IPS-18a (cell line): ENCODE measurements at regions not wholly inside any gene's neighbourhood (a gene's known extent, or its start where the extent isn't known, plus 50 kb on each side); places are given as distances from the start of the nearest gene placed in this dataset.

Experiments
- H3K27ac ChIP-seq: one replicate; pipeline ENCODE4 v1.5.1; 2013; ENCODE audit warnings: low read length
- H3K27me3 ChIP-seq: one replicate; pipeline ENCODE4 v1.6.1; 2013; ENCODE audit warnings: mild to moderate bottlenecking, low read length; ENCODE audit not compliant: control insufficient read depth, insufficient read depth
- H3K36me3 ChIP-seq: one replicate; pipeline ENCODE4 v1.6.1; 2013; ENCODE audit warnings: low read depth, low read length; ENCODE audit not compliant: control insufficient read depth
- H3K4me1 ChIP-seq: one replicate; pipeline ENCODE4 v1.6.1; 2013; ENCODE audit warnings: low read depth, low read length; ENCODE audit not compliant: control insufficient read depth
- H3K4me3 ChIP-seq: one replicate; pipeline ENCODE4 v1.5.1; 2013; ENCODE audit warnings: low read length
- H3K9ac ChIP-seq: one replicate; pipeline ENCODE4 v1.6.1; 2013; ENCODE audit warnings: mild to moderate bottlenecking, low read length, moderate library complexity
- H3K9me3 ChIP-seq: one replicate; pipeline ENCODE4 v1.6.1; 2013; ENCODE audit warnings: low read depth, low read length; ENCODE audit not compliant: control insufficient read depth

DNA sequence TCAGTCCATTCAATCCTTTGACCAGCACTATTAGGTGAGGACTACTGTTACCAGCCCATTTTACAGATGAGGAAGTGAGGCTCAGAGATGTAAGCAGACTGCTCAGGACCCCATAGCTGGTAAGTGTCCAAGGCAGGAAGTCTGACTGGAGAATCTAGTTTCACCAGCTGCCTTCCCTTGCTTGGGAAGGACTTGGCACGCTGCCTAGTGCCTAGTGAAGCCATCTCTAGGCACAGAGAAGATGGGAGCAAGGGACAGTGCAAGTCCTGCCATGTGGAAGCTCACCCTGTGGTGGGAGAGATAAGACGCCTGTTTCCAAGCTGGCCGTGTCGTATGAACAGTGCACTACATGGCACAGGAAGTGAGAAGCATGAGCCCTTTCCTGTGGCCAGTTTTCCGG is 111.8 kb upstream of the TMC3 start:
- H3K4me3 ChIP-seq, result no peak overlapping the region
- H3K36me3 ChIP-seq, result no peaks in the 10 kb centered on the region
- no peaks in the 10 kb centered on the region for H3K9me3 ChIP-seq
- H3K27me3 ChIP-seq, result no peaks in the 10 kb centered on the region
- H3K27ac ChIP-seq, result no peak overlapping the region
- H3K9ac ChIP-seq, result no peak overlapping the region
- no peaks in the 10 kb centered on the region for H3K4me1 ChIP-seq

- Histone ChIP-seq H3K27ac (no peak overlapping the region), H3K4me1 (no peaks in the 10 kb centered on the region), H3K36me3 (no peaks in the 10 kb centered on the region), H3K9me3 (no peaks in the 10 kb centered on the region), H3K4me3 (no peak overlapping the region), H3K27me3 (no peaks in the 10 kb centered on the region), H3K9ac (no peak overlapping the region)
Measured at GRCh38 chr15:81484086-81484955, 110.3 kb upstream of the TMC3 start.

DNA sequence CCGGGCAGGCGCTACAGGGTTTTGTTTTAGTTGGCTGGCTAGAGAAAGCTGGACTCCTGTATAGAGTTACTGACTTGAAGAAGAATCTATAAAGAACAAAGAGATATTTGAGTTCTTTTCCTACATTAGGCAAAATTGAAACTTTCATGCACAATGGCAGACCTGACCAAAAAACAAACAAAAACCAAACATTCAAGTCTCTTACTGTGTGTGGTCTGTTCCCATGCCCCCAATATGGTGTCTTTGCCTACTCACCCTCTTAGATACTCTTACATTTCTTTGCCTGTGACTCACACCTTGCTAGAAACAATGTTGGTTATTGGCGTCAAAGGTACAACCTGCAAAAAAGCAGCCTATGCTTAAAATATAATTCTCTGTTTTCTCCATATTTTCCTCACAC is 109.5 kb upstream of the TMC3 start:
- Histone ChIP-seq H3K9me3 (no peaks in the 10 kb centered on the region), H3K4me3 (no peak overlapping the region), H3K9ac (no peak overlapping the region), H3K27ac (no peak overlapping the region), H3K4me1 (no peaks in the 10 kb centered on the region), H3K27me3 (no peaks in the 10 kb centered on the region), H3K36me3 (no peaks in the 10 kb centered on the region)

- Histone ChIP-seq H3K9me3 (no peaks in the 10 kb centered on the region), H3K36me3 (no peaks in the 10 kb centered on the region), H3K27ac (no peak overlapping the region), H3K27me3 (no peaks in the 10 kb centered on the region), H3K4me3 (no peak overlapping the region), H3K9ac (no peak overlapping the region), H3K4me1 (no peaks in the 10 kb centered on the region)
Measured at GRCh38 chr15:81481346-81481745, 107.3 kb upstream of the TMC3 start.

DNA sequence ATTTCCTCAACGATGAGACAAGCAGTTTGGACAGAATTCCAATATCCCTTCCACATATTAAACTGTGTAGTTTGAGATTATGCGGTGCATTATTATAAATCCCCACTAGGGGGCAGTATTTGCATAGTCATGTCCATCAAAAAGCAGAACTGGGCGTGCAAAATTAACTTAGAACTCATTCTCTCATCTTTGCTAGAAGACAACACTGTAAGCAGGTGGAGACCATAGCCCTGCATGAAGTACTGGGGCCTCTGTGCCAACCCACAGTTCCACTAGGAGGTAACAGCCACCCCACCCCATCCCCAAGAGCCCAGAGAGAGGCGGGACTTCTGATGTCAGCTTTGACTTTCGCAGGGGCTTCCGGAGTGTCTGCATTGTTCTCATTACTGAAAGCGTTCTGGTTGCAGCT is 106.6 kb upstream of the TMC3 start:
- no peak overlapping the region for H3K9ac ChIP-seq
- H3K4me3 ChIP-seq, result no peak overlapping the region
- H3K27ac ChIP-seq, result no peak overlapping the region
- no peaks in the 10 kb centered on the region for H3K36me3 ChIP-seq
- H3K4me1 ChIP-seq, result no peaks in the 10 kb centered on the region
- H3K9me3 ChIP-seq, result no peaks in the 10 kb centered on the region
- H3K27me3 ChIP-seq, result no peaks in the 10 kb centered on the region

DNA sequence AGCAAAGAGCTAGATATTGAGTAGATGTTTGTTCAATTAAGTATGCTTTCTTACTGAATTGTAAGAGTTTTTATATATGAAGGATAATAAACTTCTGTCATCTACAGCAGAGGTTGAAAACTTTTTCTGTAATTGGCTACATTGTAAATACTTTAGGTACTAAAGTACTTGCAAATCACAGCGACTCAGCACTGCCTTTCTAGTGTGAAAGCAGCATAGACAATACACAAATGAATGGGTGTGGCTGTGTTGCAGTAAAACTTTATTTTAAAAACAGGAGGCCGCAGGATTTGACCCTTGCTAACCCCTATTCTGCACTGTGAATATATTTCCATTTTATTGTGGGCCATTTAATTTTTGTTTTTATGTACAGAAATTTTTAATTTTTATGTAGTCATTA is 104.3 kb upstream of the TMC3 start:
- Histone ChIP-seq H3K9me3 (no peaks in the 10 kb centered on the region), H3K36me3 (no peaks in the 10 kb centered on the region), H3K4me3 (no peak overlapping the region), H3K27ac (no peak overlapping the region), H3K4me1 (no peaks in the 10 kb centered on the region), H3K9ac (no peak overlapping the region), H3K27me3 (no peaks in the 10 kb centered on the region)

- Histone ChIP-seq H3K4me1 (no peaks in the 10 kb centered on the region), H3K27ac (no peak overlapping the region), H3K36me3 (no peaks in the 10 kb centered on the region), H3K27me3 (no peaks in the 10 kb centered on the region), H3K4me3 (no peak overlapping the region), H3K9ac (no peak overlapping the region), H3K9me3 (no peaks in the 10 kb centered on the region)
Measured at GRCh38 chr15:81475926-81476325, 101.9 kb upstream of the TMC3 start.

- no peak overlapping the region for H3K9ac ChIP-seq
- H3K4me3 ChIP-seq, result no peak overlapping the region
- H3K4me1 ChIP-seq, result no peaks in the 10 kb centered on the region
- no peaks in the 10 kb centered on the region for H3K27me3 ChIP-seq
- H3K27ac ChIP-seq, result no peak overlapping the region
- H3K9me3 ChIP-seq, result no peaks in the 10 kb centered on the region
- H3K36me3 ChIP-seq, result no peaks in the 10 kb centered on the region
Measured at GRCh38 chr15:81475471-81475870, 101.5 kb upstream of the TMC3 start.

DNA sequence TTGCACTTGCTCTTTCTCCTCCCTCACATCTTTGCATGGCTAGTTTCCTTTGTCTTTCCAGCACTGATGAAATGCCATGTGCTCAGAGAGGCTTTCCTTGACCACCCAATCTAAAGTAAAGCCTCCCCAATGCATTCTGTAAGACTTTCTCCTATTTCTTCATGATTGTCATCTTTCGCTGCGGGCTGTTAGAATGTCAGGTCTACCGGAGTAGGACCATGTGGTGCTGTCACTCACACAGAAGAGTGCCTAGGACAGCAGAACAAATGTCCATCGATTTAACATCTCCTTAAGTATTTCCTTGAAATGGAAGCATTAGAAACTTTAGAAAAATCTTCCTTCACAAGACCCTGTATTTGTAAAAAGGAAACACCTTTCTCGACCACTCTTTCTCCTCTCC is 99.9 kb upstream of the TMC3 start:
- Histone ChIP-seq H3K4me3 (no peak overlapping the region), H3K9me3 (no peaks in the 10 kb centered on the region), H3K4me1 (no peaks in the 10 kb centered on the region), H3K27ac (no peak overlapping the region), H3K9ac (no peak overlapping the region), H3K27me3 (no peaks in the 10 kb centered on the region), H3K36me3 (no peaks in the 10 kb centered on the region)

DNA sequence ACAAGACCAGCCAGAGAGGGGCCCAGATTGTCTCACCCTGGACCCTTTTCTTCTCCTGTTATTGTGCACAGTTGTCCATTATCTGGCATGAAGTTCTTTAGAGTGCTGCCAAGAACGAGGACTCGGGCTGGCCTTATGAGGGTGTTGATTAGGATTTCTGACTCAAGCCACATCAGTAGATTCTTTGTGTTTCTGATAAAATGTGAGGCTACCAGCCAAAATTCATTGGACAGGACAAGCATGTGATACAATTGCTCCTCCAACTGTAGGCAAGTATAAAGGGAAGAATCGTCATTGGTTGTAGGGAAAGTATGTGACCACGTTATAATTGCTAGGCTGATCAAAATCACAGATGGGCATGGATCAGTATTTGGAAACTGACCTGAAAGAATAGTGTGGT is 99.2 kb upstream of the TMC3 start:
- no peaks in the 10 kb centered on the region for H3K27me3 ChIP-seq
- H3K27ac ChIP-seq, result no peak overlapping the region

GRCh38 chr15:81471151-81471550 is 97.1 kb upstream of the TMC3 start:
- Histone ChIP-seq H3K36me3 (no peaks in the 10 kb centered on the region), H3K9ac (no peak overlapping the region), H3K27ac (no peak overlapping the region), H3K9me3 (no peaks in the 10 kb centered on the region), H3K4me1 (no peaks in the 10 kb centered on the region), H3K27me3 (no peaks in the 10 kb centered on the region), H3K4me3 (no peak overlapping the region)

More for the DNA sequence above, 99.2 kb upstream of the TMC3 start:
- no peak overlapping the region for H3K9ac ChIP-seq
- H3K9me3 ChIP-seq, result no peaks in the 10 kb centered on the region
- H3K4me3 ChIP-seq, result no peak overlapping the region
- no peaks in the 10 kb centered on the region for H3K36me3 ChIP-seq
- no peaks in the 10 kb centered on the region for H3K4me1 ChIP-seq

GRCh38 chr15:81469154-81469553 is 95.1 kb upstream of the TMC3 start:
- Histone ChIP-seq H3K4me3 (no peak overlapping the region), H3K27ac (no peak overlapping the region), H3K27me3 (no peaks in the 10 kb centered on the region), H3K9ac (no peak overlapping the region), H3K9me3 (no peaks in the 10 kb centered on the region), H3K4me1 (no peaks in the 10 kb centered on the region), H3K36me3 (no peaks in the 10 kb centered on the region)
